Body of pancreas (tissue), 4 donors: ENCODE measurements at regions not wholly inside any gene's neighbourhood (a gene's known extent, or its start where the extent isn't known, plus 50 kb on each side); places are given as distances from the start of the nearest gene placed in this dataset.
A peak's percentile ranks its signal among the peaks of the same experiment; 100 is the strongest.

ENCODE experiments used
- ATAC-seq: fragments of 150-250 bp; one replicate; pipeline ENCODE4 v1.9.1; 2016
- DNase-seq, 4 donors: peaks; one replicate each; pipeline ENCODE4 v3.0.0-alpha.2; 2019
- H3K27ac ChIP-seq, 4 donors: fragments of 200-600 bp; sonication (generic); 1 replicate in 3 of 4; 2 replicates in 1 of 4; pipeline versions ENCODE4 v1.5.1 to v1.6.1; 2016 to 2019; ENCODE audit warnings: mild to moderate bottlenecking in 1 of 4, mixed read lengths in 1 of 4, moderate library complexity in 1 of 4
- H3K27me3 ChIP-seq, 2 donors: fragments of 200-600 bp; sonication (generic); one replicate each; pipeline ENCODE4 v1.6.0; 2016; ENCODE audit warnings: mild to moderate bottlenecking in 1 of 2
- H3K36me3 ChIP-seq, 2 donors: fragments of 200-600 bp; sonication (generic); replicated peaks in 1 of 2; 2 replicates each; pipeline ENCODE4 v1.5.1; 2016; ENCODE audit warnings: low read depth in 2 of 2; ENCODE audit not compliant: insufficient read depth in 1 of 2
- H3K4me1 ChIP-seq: fragments of 200-600 bp; sonication (generic); one replicate; pipeline ENCODE4 v1.6.0; 2016
- H3K4me3 ChIP-seq, 2 donors: fragments of 200-600 bp; sonication (generic); 1 replicate in 1 of 2; 2 replicates in 1 of 2; pipeline ENCODE4 v1.5.1; 2016 to 2019
- H3K9me3 ChIP-seq, 3 donors: fragments of 200-600 bp; sonication (generic); 1 replicate in 2 of 3; 2 replicates in 1 of 3; pipeline ENCODE4 v1.5.1; 2016
- CTCF ChIP-seq, 7 experiments: fragments of 450-650 bp in 4 of 7; fragments of 200-600 bp in 3 of 7; sonication (generic) in 3 of 7; IDR thresholded peaks; one replicate each; pipeline ENCODE4 v1.5.1; 2016 to 2019; ENCODE audit warnings: antibody characterized with exemption in 7 of 7
- POLR2A ChIP-seq, 3 donors: fragments of 450-650 bp; IDR thresholded peaks; one replicate each; pipeline ENCODE4 v1.6.1; 2016; ENCODE audit warnings: antibody characterized with exemption in 3 of 3, mild to moderate bottlenecking in 2 of 3
- WGBS, 2 donors: methylation state at CpG; one replicate each; pipeline ENCODE4 v1.1.5; 2017; 5-methylcytosine and 5-hydroxymethylcytosine counted together
- intact Hi-C: fragments of 100-400 bp; cut with DNase I; formaldehyde crosslinking; loops from one replicate; pipeline ENCODE4 v1.15.1; 2023

DNA sequence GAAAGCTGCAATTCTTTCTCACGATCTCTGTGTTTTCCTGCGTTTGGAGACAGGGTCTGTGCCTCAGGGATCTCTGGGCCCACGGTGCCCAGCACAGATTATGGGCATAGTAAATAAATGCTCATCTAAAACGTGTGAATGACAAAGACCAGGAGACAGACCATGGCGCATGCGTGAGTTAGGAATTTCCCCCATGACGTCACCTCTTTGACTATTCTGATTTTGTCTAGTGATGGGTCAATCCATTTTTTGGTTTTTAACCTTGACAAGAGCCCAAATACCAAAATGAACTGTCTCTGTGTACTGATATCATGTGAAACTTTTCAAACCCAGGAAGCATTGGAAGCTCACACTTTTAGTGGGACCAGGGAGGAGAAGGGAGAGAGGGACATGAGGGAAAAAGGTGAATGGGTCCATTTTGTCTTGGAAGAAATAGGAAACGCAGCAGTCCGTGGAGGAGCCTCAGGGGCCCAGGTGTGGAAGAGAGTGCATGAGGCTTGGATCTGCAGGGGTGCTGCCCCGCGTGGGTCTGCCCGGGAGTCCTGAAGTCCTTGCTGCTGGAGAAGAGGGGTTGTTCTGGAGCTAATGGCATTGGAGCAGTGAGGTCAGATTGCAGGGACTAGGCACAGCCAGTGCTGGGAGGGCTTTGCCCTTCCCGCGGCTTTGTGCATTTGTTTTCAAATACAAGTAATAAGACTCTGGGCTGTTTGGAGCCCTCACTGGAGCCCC lies 172.2 kb downstream of the ASB1 start:
- no peaks in the 10 kb centered on the region for H3K9me3 ChIP-seq
- no peak for TF ChIP-seq CTCF (IDR thresholded peaks at IDR 0.05)
- no peak for TF ChIP-seq POLR2A (IDR thresholded peaks at IDR 0.05)
- no peak overlapping the region for H3K4me3 ChIP-seq
- no peaks in the 10 kb centered on the region for H3K36me3 ChIP-seq
- ATAC-seq (no peak), DNase-seq (no peak)
- no peak overlapping the region for H3K27ac ChIP-seq
- intact Hi-C loops: no loop called here
- H3K4me1 ChIP-seq: peaks cover 24% of the 10 kb centered on the region
- no peaks in the 10 kb centered on the region for H3K27me3 ChIP-seq
- WGBS, 2 donors: 56 to 64% methylated on average over 12 to 14 of the region's 14 CpGs

- DNase-seq: no peak
- TF ChIP-seq POLR2A (IDR thresholded peaks at IDR 0.05): no peak
- TF ChIP-seq CTCF (IDR thresholded peaks at IDR 0.05): no peak
- ATAC-seq: no peak
- intact Hi-C loops: no loop called here
- Histone ChIP-seq H3K27ac (no peak overlapping the region), H3K9me3 (no peaks in the 10 kb centered on the region), H3K36me3 (no peaks in the 10 kb centered on the region), H3K4me1 (peaks cover 24% of the 10 kb centered on the region), H3K4me3 (no peak overlapping the region), H3K27me3 (no peaks in the 10 kb centered on the region)
- WGBS, 2 donors: 79 to 86% methylated on average over 15 to 29 of the region's 29 CpGs
Measured at GRCh38 chr2:238599549-238600505, 173.1 kb downstream of the ASB1 start.

GRCh38 chr2:238600506-238601432 lies 174.0 kb downstream of the ASB1 start:
- DNase-seq (no peak), ATAC-seq (no peak)
- H3K27ac ChIP-seq: no peak overlapping the region
- H3K36me3 ChIP-seq: no peaks in the 10 kb centered on the region
- H3K4me1 ChIP-seq: peaks cover 24% of the 10 kb centered on the region
- no peak overlapping the region for H3K4me3 ChIP-seq
- TF ChIP-seq CTCF (IDR thresholded peaks at IDR 0.05) (no peak), POLR2A (IDR thresholded peaks at IDR 0.05) (no peak)
- intact Hi-C loops: no loop called here
- no peaks in the 10 kb centered on the region for H3K27me3 ChIP-seq
- 76 to 79% methylated on average over 27 to 29 of the region's 29 CpGs for WGBS, 2 donors
- no peaks in the 10 kb centered on the region for H3K9me3 ChIP-seq

- no peak overlapping the region for H3K4me3 ChIP-seq
- TF ChIP-seq POLR2A (IDR thresholded peaks at IDR 0.05): no peak
- TF ChIP-seq CTCF (IDR thresholded peaks at IDR 0.05): no peak
- intact Hi-C loops: no loop called here
Measured at GRCh38 chr2:238601433-238602222, 174.9 kb downstream of the ASB1 start.

More at GRCh38 chr2:238601433-238602222, 174.9 kb downstream of the ASB1 start:
- no peak overlapping the region for H3K27ac ChIP-seq
- no peaks in the 10 kb centered on the region for H3K9me3 ChIP-seq
- WGBS, 2 donors: 64% methylated on average over 7 to 11 of the region's 11 CpGs
- H3K36me3 ChIP-seq: no peaks in the 10 kb centered on the region
- no peaks in the 10 kb centered on the region for H3K27me3 ChIP-seq
- H3K4me1 ChIP-seq: peaks cover 22% of the 10 kb centered on the region
- ATAC-seq (no peak), DNase-seq (peak in 2 of 4 donors; percentile 10 to 20)
